Prostate gland (tissue), 2 donors: ENCODE measurements at regions not wholly inside any gene's neighbourhood (a gene's known extent, or its start where the extent isn't known, plus 50 kb on each side); places are given as distances from the start of the nearest gene placed in this dataset.

Experiments used
- DNase-seq: peaks from one replicate; pipeline ENCODE4 v3.0.0-alpha.2; 2019; ENCODE audit warnings: low spot score
- H3K27ac ChIP-seq, 2 donors: fragments of 200-600 bp; sonication (generic); 2 replicates each; pipeline ENCODE4 v1.5.1; 2017 to 2019
- H3K27me3 ChIP-seq: fragments of 200-600 bp; sonication (generic); replicated peaks from 2 replicates; pipeline ENCODE4 v1.5.1; 2019; ENCODE audit not compliant: insufficient read depth
- H3K36me3 ChIP-seq, 2 donors: fragments of 200-600 bp; sonication (generic); 1 replicate in 1 of 2; 2 replicates in 1 of 2; pipeline versions ENCODE4 v1.5.1 to v1.8.1; 2017 to 2019
- H3K4me1 ChIP-seq: fragments of 200-600 bp; sonication (generic); replicated peaks from 2 replicates; pipeline ENCODE4 v1.5.1; 2019
- H3K4me3 ChIP-seq, 2 donors: fragments of 200-600 bp; sonication (generic); 2 replicates each; pipeline ENCODE4 v1.5.1; 2017 to 2019
- H3K9me3 ChIP-seq: fragments of 200-600 bp; sonication (generic); 2 replicates; pipeline ENCODE4 v1.5.1; 2017
- CTCF ChIP-seq, 4 experiments: fragments of 200-600 bp in 2 of 4; fragments of 450-650 bp in 2 of 4; sonication (generic) in 2 of 4; IDR thresholded peaks; 1 replicate in 3 of 4; 2 replicates in 1 of 4; pipeline ENCODE4 v1.5.1; 2016 to 2019; ENCODE audit warnings: antibody characterized with exemption in 4 of 4, mild to moderate bottlenecking in 2 of 4, moderate library complexity in 2 of 4
- POLR2A ChIP-seq: fragments of 450-650 bp; IDR thresholded peaks from one replicate; pipeline ENCODE4 v1.6.1; 2016; ENCODE audit warnings: antibody characterized with exemption, mild to moderate bottlenecking
- POLR2AphosphoS5 ChIP-seq: sonication (generic); formaldehyde crosslinking; IDR thresholded peaks from one replicate; pipeline ENCODE4 v1.6.1; 2017; ENCODE audit warnings: antibody characterized with exemption
- WGBS: methylation state at CpG from one replicate; pipeline ENCODE4 v1.1.5; 2018; 5-methylcytosine and 5-hydroxymethylcytosine counted together
- intact Hi-C: fragments of 100-400 bp; cut with DNase I; formaldehyde crosslinking; loops from one replicate; pipeline ENCODE4 v1.14.2; 2022

- Histone ChIP-seq H3K4me3 (no peak overlapping the region), H3K27me3 (no peaks in the 10 kb centered on the region), H3K27ac (no peak overlapping the region), H3K9me3 (no peaks in the 10 kb centered on the region), H3K36me3 (no peaks in the 10 kb centered on the region), H3K4me1 (no peaks in the 10 kb centered on the region)
- intact Hi-C loops, result no loop called here
- DNase-seq, result peak; percentile 66
- WGBS, result 69% methylated on average over 12 of the region's 12 CpGs
- peak; percentile 19 for TF ChIP-seq POLR2AphosphoS5
- TF ChIP-seq POLR2A, result no peak
Observed at GRCh38 chr15:29920515-29920914, 98.2 kb upstream of the TJP1 start.

GRCh38 chr15:29919380-29919881 is 97.2 kb upstream of the TJP1 start:
- 91% methylated on average over 2 of the region's 2 CpGs for WGBS
- intact Hi-C loops, result loop anchor here (10.0 kb wide), 1 partner anchor 95 kb away; the partner anchor contains the start of gene TJP1
- Histone ChIP-seq H3K36me3 (no peaks in the 10 kb centered on the region), H3K4me3 (no peak overlapping the region), H3K27ac (no peak overlapping the region), H3K4me1 (no peaks in the 10 kb centered on the region), H3K9me3 (no peaks in the 10 kb centered on the region), H3K27me3 (no peaks in the 10 kb centered on the region)
- no peak for TF ChIP-seq POLR2AphosphoS5
- no peak for TF ChIP-seq POLR2A
- no peak for TF ChIP-seq CTCF (IDR thresholded peaks at IDR 0.05)
- no peak for DNase-seq

- H3K36me3 ChIP-seq, result no peaks in the 10 kb centered on the region
- no peak for DNase-seq
- no peaks in the 10 kb centered on the region for H3K27me3 ChIP-seq
- 82% methylated on average over 11 of the region's 11 CpGs for WGBS
- H3K27ac ChIP-seq, result no peak overlapping the region
- intact Hi-C loops, result loop anchor here (10.0 kb wide), 1 partner anchor 93 kb away; the partner anchor contains the start of gene TJP1
- no peak for TF ChIP-seq POLR2A
- no peaks in the 10 kb centered on the region for H3K9me3 ChIP-seq
- H3K4me3 ChIP-seq, result no peak overlapping the region
- no peaks in the 10 kb centered on the region for H3K4me1 ChIP-seq
Observed at GRCh38 chr15:29917600-29918597, 95.6 kb upstream of the TJP1 start.

- Histone ChIP-seq H3K27me3 (no peaks in the 10 kb centered on the region), H3K9me3 (no peaks in the 10 kb centered on the region), H3K4me3 (no peak overlapping the region), H3K27ac (no peak overlapping the region), H3K36me3 (no peaks in the 10 kb centered on the region), H3K4me1 (peaks cover 3% of the 10 kb centered on the region)
- TF ChIP-seq POLR2AphosphoS5, result no peak
- TF ChIP-seq POLR2A, result no peak
- no peak for TF ChIP-seq CTCF (IDR thresholded peaks at IDR 0.05)
- no peak for DNase-seq
- intact Hi-C loops, result loop anchor here (10.0 kb wide), 1 partner anchor 90 kb away; the partner anchor contains the start of gene TJP1
- 73% methylated on average over 7 of the region's 7 CpGs for WGBS
Observed at GRCh38 chr15:29914511-29914926, 92.3 kb upstream of the TJP1 start.

- no peaks in the 10 kb centered on the region for H3K27me3 ChIP-seq
- no peaks in the 10 kb centered on the region for H3K36me3 ChIP-seq
- intact Hi-C loops, result loop anchor here (10.0 kb wide), 1 partner anchor 89 kb away; the partner anchor contains the start of gene TJP1
- H3K4me1 ChIP-seq, result peaks cover 4% of the 10 kb centered on the region
- no peak for DNase-seq
- TF ChIP-seq POLR2AphosphoS5, result no peak
- TF ChIP-seq POLR2A, result no peak
- no peak for TF ChIP-seq CTCF (IDR thresholded peaks at IDR 0.05)
- H3K27ac ChIP-seq, result no peak overlapping the region
- H3K9me3 ChIP-seq, result no peaks in the 10 kb centered on the region
- no peak overlapping the region for H3K4me3 ChIP-seq
- 50% methylated on average over 4 of the region's 4 CpGs for WGBS
Observed at GRCh38 chr15:29913528-29914135, 91.4 kb upstream of the TJP1 start.
